Breast epithelium (tissue), 4 donors: ENCODE measurements at regions not wholly inside any gene's neighbourhood (a gene's known extent, or its start where the extent isn't known, plus 50 kb on each side); places are given as distances from the start of the nearest gene placed in this dataset.

Experiments
- DNase-seq, 2 donors: peaks; one replicate each; pipeline ENCODE4 v3.0.0-alpha.2; 2019; ENCODE audit warnings: low spot score in 2 of 2
- H3K27ac ChIP-seq, 2 donors: fragments of 200-600 bp; sonication (generic) in 1 of 2; one replicate each; pipeline ENCODE4 v1.5.1; 2016 to 2019; ENCODE audit warnings: mild to moderate bottlenecking in 1 of 2
- H3K27me3 ChIP-seq, 2 donors: fragments of 200-600 bp; sonication (generic) in 1 of 2; one replicate each; pipeline versions ENCODE4 v1.5.1 to v1.6.0; 2017 to 2019; ENCODE audit warnings: control low read depth in 1 of 2, mild to moderate bottlenecking in 1 of 2
- H3K36me3 ChIP-seq: fragments of 200-600 bp; one replicate; pipeline ENCODE4 v1.5.1; 2019
- H3K4me1 ChIP-seq, 2 donors: fragments of 200-600 bp; sonication (generic); one replicate each; pipeline ENCODE4 v1.5.1; 2016 to 2019; ENCODE audit warnings: control low read depth in 1 of 2
- H3K4me3 ChIP-seq, 3 donors: fragments of 200-600 bp; sonication (generic); 1 replicate in 2 of 3; 2 replicates in 1 of 3; pipeline ENCODE4 v1.5.1; 2016 to 2019; ENCODE audit warnings: mild to moderate bottlenecking in 3 of 3, moderate library complexity in 2 of 3
- H3K9me3 ChIP-seq, 2 donors: fragments of 200-600 bp; sonication (generic) in 1 of 2; one replicate each; pipeline ENCODE4 v1.5.1; 2016 to 2019; ENCODE audit warnings: control low read depth in 1 of 2
- POLR2A ChIP-seq: fragments of 450-650 bp; IDR thresholded peaks from one replicate; pipeline ENCODE4 v1.6.1; 2016; ENCODE audit warnings: antibody characterized with exemption, mild to moderate bottlenecking, moderate library complexity
- POLR2AphosphoS5 ChIP-seq, 3 donors: sonication (generic); formaldehyde crosslinking; IDR thresholded peaks; one replicate each; pipeline ENCODE4 v1.6.1; 2017; ENCODE audit warnings: antibody characterized with exemption in 3 of 3
- intact Hi-C: fragments of 100-400 bp; cut with DNase I; formaldehyde crosslinking; loops from one replicate; pipeline ENCODE4 v1.15.1; 2023; ENCODE audit warnings: low total_unique reads
- TF ChIP-seq, protein P1 (sequence below), 3 donors: fragments of 450-650 bp; IDR thresholded peaks; one replicate each; pipeline ENCODE4 v1.5.1; 2016 to 2017; ENCODE audit warnings: antibody characterized with exemption in 3 of 3, mild to moderate bottlenecking in 3 of 3, moderate library complexity in 3 of 3

DNA sequence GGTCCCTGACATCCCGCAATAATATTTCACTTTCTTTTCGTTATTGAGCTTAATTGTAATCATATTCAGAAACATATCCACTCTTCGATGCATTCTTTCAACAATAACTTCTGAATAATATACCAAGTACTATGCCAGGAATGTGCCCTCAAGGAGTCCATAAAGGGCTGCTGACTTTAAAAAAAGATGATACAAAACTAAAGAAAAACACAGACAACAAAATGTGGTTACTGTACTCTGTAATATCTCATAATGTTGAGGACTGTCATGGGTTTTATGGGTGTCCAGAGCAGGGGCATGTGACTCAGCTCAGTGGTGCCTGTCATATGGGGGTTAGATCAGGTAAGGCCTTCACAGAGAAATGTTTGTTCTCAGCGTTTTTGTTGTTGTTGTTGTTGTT, 73.7 kb downstream of the ARL4A start:
- no peak overlapping the region for H3K4me3 ChIP-seq
- no peak for TF ChIP-seq POLR2AphosphoS5 (IDR thresholded peaks at IDR 0.05)
- TF ChIP-seq, protein P1, sequence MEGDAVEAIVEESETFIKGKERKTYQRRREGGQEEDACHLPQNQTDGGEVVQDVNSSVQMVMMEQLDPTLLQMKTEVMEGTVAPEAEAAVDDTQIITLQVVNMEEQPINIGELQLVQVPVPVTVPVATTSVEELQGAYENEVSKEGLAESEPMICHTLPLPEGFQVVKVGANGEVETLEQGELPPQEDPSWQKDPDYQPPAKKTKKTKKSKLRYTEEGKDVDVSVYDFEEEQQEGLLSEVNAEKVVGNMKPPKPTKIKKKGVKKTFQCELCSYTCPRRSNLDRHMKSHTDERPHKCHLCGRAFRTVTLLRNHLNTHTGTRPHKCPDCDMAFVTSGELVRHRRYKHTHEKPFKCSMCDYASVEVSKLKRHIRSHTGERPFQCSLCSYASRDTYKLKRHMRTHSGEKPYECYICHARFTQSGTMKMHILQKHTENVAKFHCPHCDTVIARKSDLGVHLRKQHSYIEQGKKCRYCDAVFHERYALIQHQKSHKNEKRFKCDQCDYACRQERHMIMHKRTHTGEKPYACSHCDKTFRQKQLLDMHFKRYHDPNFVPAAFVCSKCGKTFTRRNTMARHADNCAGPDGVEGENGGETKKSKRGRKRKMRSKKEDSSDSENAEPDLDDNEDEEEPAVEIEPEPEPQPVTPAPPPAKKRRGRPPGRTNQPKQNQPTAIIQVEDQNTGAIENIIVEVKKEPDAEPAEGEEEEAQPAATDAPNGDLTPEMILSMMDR (IDR thresholded peaks at IDR 0.05), result no peak
- no peaks in the 10 kb centered on the region for H3K27me3 ChIP-seq
- intact Hi-C loops, result no loop called here
- no peaks in the 10 kb centered on the region for H3K36me3 ChIP-seq
- no peaks in the 10 kb centered on the region for H3K9me3 ChIP-seq
- no peak for DNase-seq
- H3K4me1 ChIP-seq, result no peaks in the 10 kb centered on the region
- no peak overlapping the region for H3K27ac ChIP-seq

DNA sequence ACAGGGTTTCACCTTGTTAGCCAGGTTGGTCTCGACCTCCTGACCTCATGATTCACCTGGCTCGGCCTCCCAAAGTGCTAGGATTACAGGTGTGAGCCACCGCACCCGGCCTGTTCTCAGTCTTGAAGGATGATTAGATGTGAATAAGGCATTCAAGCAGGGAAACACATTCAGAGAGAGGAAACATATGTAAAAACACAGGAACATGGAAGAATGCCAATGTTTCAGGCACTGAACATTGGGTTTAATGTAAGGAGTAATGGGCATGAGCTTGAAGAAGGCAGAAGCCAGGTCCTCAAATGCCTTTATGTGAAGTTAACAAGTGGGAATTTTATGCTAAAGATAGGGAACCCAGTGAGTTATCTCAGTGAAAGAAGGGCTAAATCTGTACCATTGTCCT, 74.3 kb downstream of the ARL4A start:
- no peak for TF ChIP-seq POLR2A
- no peak for TF ChIP-seq POLR2AphosphoS5 (IDR thresholded peaks at IDR 0.05)
- TF ChIP-seq, protein P1 (IDR thresholded peaks at IDR 0.05), result no peak
- Histone ChIP-seq H3K4me1 (no peaks in the 10 kb centered on the region), H3K27ac (no peak overlapping the region), H3K27me3 (no peaks in the 10 kb centered on the region), H3K4me3 (no peak overlapping the region), H3K9me3 (no peaks in the 10 kb centered on the region), H3K36me3 (no peaks in the 10 kb centered on the region)
- DNase-seq, result no peak
- intact Hi-C loops, result no loop called here

DNA sequence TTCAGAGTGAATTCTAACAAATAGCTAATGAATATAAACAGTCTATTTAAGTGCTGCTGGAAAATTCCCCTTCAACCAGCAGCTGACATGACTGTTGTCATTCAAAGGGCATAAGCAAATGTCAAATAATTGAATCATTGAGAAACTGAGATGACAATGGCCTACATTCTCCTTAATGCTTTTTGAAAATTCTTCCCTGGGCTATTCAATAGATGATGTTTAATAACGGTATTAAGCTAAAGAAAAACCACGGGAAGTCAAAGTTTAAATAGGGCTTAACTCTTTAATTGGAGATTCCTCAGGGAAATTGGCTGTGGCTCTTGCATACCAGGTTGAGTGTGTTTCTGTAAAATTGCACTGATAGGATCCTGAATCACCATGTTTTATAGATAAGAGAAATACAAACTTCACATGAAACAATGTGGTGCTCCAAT, 77.0 kb downstream of the ARL4A start:
- Histone ChIP-seq H3K36me3 (no peaks in the 10 kb centered on the region), H3K27ac (no peak overlapping the region), H3K4me3 (no peak overlapping the region), H3K4me1 (no peaks in the 10 kb centered on the region), H3K9me3 (no peaks in the 10 kb centered on the region), H3K27me3 (no peaks in the 10 kb centered on the region)
- no peak for TF ChIP-seq POLR2A
- no peak for TF ChIP-seq POLR2AphosphoS5 (IDR thresholded peaks at IDR 0.05)
- TF ChIP-seq, protein P1 (IDR thresholded peaks at IDR 0.05), result no peak
- intact Hi-C loops, result no loop called here
- no peak for DNase-seq

DNA sequence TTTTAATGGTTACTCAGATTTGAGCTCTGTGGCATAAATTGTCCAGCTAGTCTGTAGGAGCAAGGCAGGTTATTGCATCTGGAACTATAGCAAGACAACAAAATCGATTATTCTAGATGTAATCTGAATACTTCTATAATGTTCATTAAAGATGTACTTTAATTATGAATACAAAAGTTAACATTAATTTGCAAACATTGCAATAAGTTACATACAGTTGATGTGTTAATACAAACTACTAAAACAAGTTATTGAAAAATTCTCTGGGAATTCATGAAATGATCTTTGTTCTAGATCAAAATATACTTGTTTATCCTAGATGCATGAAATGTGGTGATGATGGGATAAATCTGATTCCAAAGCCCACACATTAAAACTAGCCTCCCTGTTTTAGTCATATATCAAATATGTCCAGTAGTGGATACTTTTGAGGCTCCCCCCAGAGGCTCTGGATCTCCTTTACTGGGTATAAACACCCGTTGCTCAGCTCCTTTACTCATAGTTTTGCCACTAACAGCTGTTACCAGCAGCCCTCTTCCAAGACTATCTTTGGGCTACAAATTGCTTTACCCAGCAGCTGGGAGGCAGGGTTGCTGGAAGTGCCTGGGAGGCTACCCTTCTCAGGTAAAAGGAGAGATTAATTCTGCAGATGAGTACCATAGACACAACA, 78.1 kb downstream of the ARL4A start:
- no peak for TF ChIP-seq POLR2A
- TF ChIP-seq, protein P1 (IDR thresholded peaks at IDR 0.05), result no peak
- TF ChIP-seq POLR2AphosphoS5 (IDR thresholded peaks at IDR 0.05), result no peak
- H3K4me1 ChIP-seq, result no peaks in the 10 kb centered on the region
- no peaks in the 10 kb centered on the region for H3K36me3 ChIP-seq
- no peaks in the 10 kb centered on the region for H3K9me3 ChIP-seq
- intact Hi-C loops, result no loop called here
- no peak overlapping the region for H3K27ac ChIP-seq
- H3K27me3 ChIP-seq, result no peaks in the 10 kb centered on the region
- no peak for DNase-seq
- no peak overlapping the region for H3K4me3 ChIP-seq

DNA sequence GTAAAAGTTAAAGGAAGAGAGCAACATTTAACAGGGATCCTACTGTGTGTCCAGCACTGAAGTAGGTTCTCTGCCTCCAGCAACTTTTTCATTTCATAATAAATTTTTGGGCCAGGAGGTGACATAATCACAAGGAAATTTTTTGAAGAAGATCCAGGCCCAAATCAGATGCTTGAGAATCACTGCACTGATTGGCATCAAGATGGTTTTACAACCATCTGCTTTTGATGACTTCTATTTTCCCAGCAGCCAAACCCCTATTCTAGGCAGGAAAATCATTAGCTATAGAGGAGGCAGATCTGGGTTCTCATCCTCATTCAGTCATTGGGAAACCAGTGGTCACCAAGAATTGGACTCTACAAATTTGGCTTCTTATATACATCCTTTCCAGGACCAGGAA, 79.0 kb downstream of the ARL4A start:
- no peak for DNase-seq
- H3K4me1 ChIP-seq, result peaks cover 0 to 6% of the 10 kb centered on the region in 2 donors
- H3K9me3 ChIP-seq, result no peaks in the 10 kb centered on the region
- H3K27me3 ChIP-seq, result no peaks in the 10 kb centered on the region
- intact Hi-C loops, result no loop called here
- H3K4me3 ChIP-seq, result no peak overlapping the region
- no peak for TF ChIP-seq POLR2A
- no peak for TF ChIP-seq POLR2AphosphoS5 (IDR thresholded peaks at IDR 0.05)
- TF ChIP-seq, protein P1 (IDR thresholded peaks at IDR 0.05), result no peak
- H3K27ac ChIP-seq, result no peak overlapping the region
- no peaks in the 10 kb centered on the region for H3K36me3 ChIP-seq
